Uterus (tissue), 3 donors: ENCODE measurements at regions not wholly inside any gene's neighbourhood (a gene's known extent, or its start where the extent isn't known, plus 50 kb on each side); places are given as distances from the start of the nearest gene placed in this dataset.

Source experiments
- DNase-seq, 2 donors: peaks; one replicate each; pipeline ENCODE4 v3.0.0-alpha.2; 2019 to 2020
- H3K27ac ChIP-seq, 2 donors: fragments of 200-600 bp; sonication (generic); 1 replicate in 1 of 2; 2 replicates in 1 of 2; pipeline ENCODE4 v1.5.1; 2016 to 2018
- H3K27me3 ChIP-seq, 2 donors: fragments of 200-600 bp; sonication (generic); one replicate each; pipeline ENCODE4 v1.5.1; 2018 to 2019; ENCODE audit warnings: control low read depth in 1 of 2
- H3K36me3 ChIP-seq, 2 donors: fragments of 200-600 bp; sonication (generic); one replicate each; pipeline ENCODE4 v1.5.1; 2019; ENCODE audit warnings: control low read depth in 1 of 2
- H3K4me1 ChIP-seq, 2 donors: fragments of 200-600 bp; sonication (generic); one replicate each; pipeline ENCODE4 v1.5.1; 2018 to 2019; ENCODE audit warnings: control low read depth in 1 of 2
- H3K4me3 ChIP-seq, 2 donors: fragments of 200-600 bp; sonication (generic); 1 replicate in 1 of 2; 2 replicates in 1 of 2; pipeline ENCODE4 v1.5.1; 2018 to 2019; ENCODE audit warnings: mild to moderate bottlenecking in 1 of 2
- H3K9me3 ChIP-seq, 2 donors: fragments of 200-600 bp; sonication (generic); one replicate each; pipeline ENCODE4 v1.5.1; 2019; ENCODE audit warnings: control low read depth in 1 of 2
- POLR2A ChIP-seq, 2 donors: fragments of 450-650 bp; IDR thresholded peaks; one replicate each; pipeline ENCODE4 v1.6.1; 2016; ENCODE audit warnings: antibody characterized with exemption in 2 of 2, mild to moderate bottlenecking in 1 of 2, moderate library complexity in 1 of 2
- intact Hi-C: fragments of 100-400 bp; cut with DNase I; formaldehyde crosslinking; loops from one replicate; pipeline ENCODE4 v1.15.1; 2023; ENCODE audit warnings: low total_unique reads
- TF ChIP-seq, protein P1 (sequence below), 4 experiments: fragments of 200-600 bp in 2 of 4; fragments of 450-650 bp in 2 of 4; sonication (generic) in 2 of 4; IDR thresholded peaks; one replicate each; pipeline ENCODE4 v1.5.1; 2016 to 2019; ENCODE audit warnings: antibody characterized with exemption in 4 of 4, mild to moderate bottlenecking in 2 of 4, moderate library complexity in 1 of 4
- donor health status: DM: yes; HTN: yes; CAD: no.

DNA sequence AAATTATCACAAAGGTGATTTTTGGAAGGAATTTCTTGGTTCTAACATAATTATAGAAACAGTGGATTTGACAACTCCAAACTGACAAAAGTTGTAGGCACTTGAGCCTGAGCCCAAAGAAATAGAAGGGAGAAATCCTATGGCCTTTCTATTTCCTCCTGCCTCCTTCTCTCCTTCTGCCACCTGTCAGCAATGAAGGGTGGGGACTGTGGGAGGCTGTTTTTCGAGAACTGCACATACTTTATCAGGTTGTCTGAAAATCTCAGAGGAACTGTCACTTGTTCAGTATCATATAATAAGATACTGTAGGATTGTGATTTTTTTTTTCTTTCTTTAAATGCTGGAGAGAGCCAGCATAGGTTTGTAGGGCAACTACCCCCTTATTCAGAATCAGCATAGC lies 187.9 kb upstream of the SESN3 start:
- H3K4me1 ChIP-seq = no peaks in the 10 kb centered on the region
- H3K9me3 ChIP-seq = no peaks in the 10 kb centered on the region
- no peaks in the 10 kb centered on the region for H3K36me3 ChIP-seq
- H3K27me3 ChIP-seq = no peaks in the 10 kb centered on the region
- H3K4me3 ChIP-seq = no peak overlapping the region
- TF ChIP-seq, protein P1, sequence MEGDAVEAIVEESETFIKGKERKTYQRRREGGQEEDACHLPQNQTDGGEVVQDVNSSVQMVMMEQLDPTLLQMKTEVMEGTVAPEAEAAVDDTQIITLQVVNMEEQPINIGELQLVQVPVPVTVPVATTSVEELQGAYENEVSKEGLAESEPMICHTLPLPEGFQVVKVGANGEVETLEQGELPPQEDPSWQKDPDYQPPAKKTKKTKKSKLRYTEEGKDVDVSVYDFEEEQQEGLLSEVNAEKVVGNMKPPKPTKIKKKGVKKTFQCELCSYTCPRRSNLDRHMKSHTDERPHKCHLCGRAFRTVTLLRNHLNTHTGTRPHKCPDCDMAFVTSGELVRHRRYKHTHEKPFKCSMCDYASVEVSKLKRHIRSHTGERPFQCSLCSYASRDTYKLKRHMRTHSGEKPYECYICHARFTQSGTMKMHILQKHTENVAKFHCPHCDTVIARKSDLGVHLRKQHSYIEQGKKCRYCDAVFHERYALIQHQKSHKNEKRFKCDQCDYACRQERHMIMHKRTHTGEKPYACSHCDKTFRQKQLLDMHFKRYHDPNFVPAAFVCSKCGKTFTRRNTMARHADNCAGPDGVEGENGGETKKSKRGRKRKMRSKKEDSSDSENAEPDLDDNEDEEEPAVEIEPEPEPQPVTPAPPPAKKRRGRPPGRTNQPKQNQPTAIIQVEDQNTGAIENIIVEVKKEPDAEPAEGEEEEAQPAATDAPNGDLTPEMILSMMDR (IDR thresholded peaks at IDR 0.05) = no peak
- intact Hi-C loops = no loop called here
- no peak for DNase-seq
- H3K27ac ChIP-seq = no peak overlapping the region

DNA sequence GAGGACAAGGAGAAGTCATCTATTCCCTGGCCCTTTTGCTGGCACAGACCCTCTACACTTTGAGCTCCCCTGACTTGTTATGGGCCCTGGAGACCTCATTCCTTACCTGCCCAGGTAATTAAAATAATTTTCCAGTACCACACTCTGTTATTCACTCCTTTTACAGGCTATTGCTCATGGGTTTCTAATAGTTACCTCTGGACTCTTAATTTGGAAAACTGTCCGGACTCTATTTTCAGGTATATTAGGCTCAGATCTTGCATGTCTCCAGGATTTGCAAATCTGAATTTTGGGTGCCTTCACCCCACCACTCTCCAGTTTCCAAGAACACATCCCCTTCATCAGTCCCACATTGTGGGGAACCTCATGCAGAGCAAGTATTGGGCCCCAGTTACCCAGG lies 186.8 kb upstream of the SESN3 start:
- DNase-seq = no peak
- Histone ChIP-seq H3K4me3 (no peak overlapping the region), H3K27me3 (no peaks in the 10 kb centered on the region), H3K36me3 (no peaks in the 10 kb centered on the region), H3K4me1 (no peaks in the 10 kb centered on the region), H3K27ac (no peak overlapping the region), H3K9me3 (no peaks in the 10 kb centered on the region)
- no peak for TF ChIP-seq POLR2A (IDR thresholded peaks at IDR 0.05)
- TF ChIP-seq, protein P1 (IDR thresholded peaks at IDR 0.05) = no peak
- intact Hi-C loops = no loop called here

DNA sequence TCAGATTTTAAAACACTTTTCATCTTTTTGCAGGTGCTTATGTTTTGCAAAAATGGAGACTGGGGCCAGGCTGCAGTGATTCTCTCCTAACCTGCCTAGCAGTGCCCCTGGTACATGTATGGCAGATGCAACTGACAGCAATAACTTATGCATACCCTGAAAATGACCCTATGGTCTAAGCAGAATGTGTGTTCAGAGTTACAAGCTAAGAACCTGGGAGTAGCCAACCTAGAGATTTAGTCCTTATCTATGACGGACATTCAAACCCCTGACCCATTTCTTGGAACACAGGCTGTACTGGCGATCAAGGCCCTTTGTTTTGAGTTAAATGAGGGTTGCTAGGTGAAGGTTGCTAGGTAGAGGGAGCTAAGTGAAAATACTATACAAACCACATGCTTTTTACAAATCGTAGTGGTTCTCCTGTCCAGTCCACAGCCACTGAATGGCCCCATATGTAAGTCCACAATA lies 184.9 kb upstream of the SESN3 start:
- H3K36me3 ChIP-seq = no peaks in the 10 kb centered on the region
- no peaks in the 10 kb centered on the region for H3K9me3 ChIP-seq
- H3K27me3 ChIP-seq = no peaks in the 10 kb centered on the region
- TF ChIP-seq POLR2A (IDR thresholded peaks at IDR 0.05) = no peak
- TF ChIP-seq, protein P1 (IDR thresholded peaks at IDR 0.05) = no peak
- no peak for DNase-seq
- no peak overlapping the region for H3K27ac ChIP-seq
- no peak overlapping the region for H3K4me3 ChIP-seq
- intact Hi-C loops = no loop called here
- no peaks in the 10 kb centered on the region for H3K4me1 ChIP-seq

DNA sequence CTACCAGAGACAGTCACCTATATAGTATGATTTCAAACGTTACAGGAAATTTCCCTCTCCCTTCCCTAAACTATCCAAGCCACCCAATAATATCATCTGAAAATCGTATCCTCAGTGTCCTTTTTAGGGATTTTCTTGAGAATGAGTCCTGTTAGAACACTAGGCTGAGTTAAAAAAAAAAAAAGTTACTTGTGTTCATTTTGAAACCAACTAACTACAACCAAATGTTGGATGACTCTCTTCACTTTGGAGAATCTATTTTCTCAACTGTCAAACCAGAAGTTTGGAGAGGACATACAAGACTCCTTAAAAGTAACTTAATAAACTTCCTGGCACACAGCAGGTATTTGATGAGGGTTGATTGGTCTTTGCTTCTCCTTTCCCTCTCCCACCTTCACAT lies 183.2 kb upstream of the SESN3 start:
- intact Hi-C loops = no loop called here
- TF ChIP-seq, protein P1 (IDR thresholded peaks at IDR 0.05) = no peak
- no peak for TF ChIP-seq POLR2A (IDR thresholded peaks at IDR 0.05)
- Histone ChIP-seq H3K27ac (no peak overlapping the region), H3K9me3 (no peaks in the 10 kb centered on the region), H3K27me3 (no peaks in the 10 kb centered on the region), H3K4me3 (no peak overlapping the region), H3K4me1 (no peaks in the 10 kb centered on the region), H3K36me3 (no peaks in the 10 kb centered on the region)
- no peak for DNase-seq

DNA sequence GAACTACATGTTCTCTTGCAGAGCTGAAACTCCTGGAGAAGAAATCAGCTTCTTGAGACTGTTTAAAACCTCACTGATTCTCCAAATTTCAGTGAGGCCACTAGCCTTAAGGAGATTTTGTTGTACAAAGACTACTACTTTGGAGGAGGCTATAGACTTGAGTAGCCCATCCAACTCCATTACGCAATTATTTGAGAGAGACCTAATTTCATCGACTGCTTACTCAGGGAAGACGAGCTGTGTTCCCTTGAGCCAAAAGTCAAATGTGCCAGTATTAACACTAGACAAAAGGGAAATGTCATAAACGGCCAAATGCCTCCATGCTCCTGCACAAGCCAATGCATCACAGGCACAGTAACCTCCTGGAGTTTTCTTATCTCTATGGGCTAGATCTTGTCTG lies 182.8 kb upstream of the SESN3 start:
- Histone ChIP-seq H3K27ac (no peak overlapping the region), H3K9me3 (no peaks in the 10 kb centered on the region), H3K4me1 (no peaks in the 10 kb centered on the region), H3K36me3 (no peaks in the 10 kb centered on the region), H3K4me3 (no peak overlapping the region), H3K27me3 (no peaks in the 10 kb centered on the region)
- TF ChIP-seq, protein P1 (IDR thresholded peaks at IDR 0.05) = no peak
- TF ChIP-seq POLR2A (IDR thresholded peaks at IDR 0.05) = no peak
- intact Hi-C loops = no loop called here
- DNase-seq = no peak
